HepG2 (cell line): ENCODE measurements at regions not wholly inside any gene's neighbourhood (a gene's known extent, or its start where the extent isn't known, plus 50 kb on each side); places are given as distances from the start of the nearest gene placed in this dataset.

Experiments
- ATAC-seq: fragments of 200-7000 bp; cut with Tn5 transposase; 3 replicates; pipeline ENCODE4 v1.9.1; 2020; ENCODE audit warnings: mild to moderate bottlenecking, moderate library complexity
- BruUV-seq: library from RNA; stranded (reverse); fragments of 400-500 nt; replicated peaks from 2 replicates; lab custom pipeline; 2021; lab: Mats Ljungman, UMichigan
- CTCF ChIA-PET: fragments of 300-600 bp; formaldehyde crosslinking; extraction: SDS; loops from one replicate; lab custom pipeline; 2021; ENCODE audit warnings: low total read pairs, inconsistent platforms, low intra/inter-chr PET ratio; lab: Yijun Ruan, JAX
- POLR2A ChIA-PET: fragments of 350-600 bp; sonication (Branson Sonifier 250); formaldehyde crosslinking; loops from one replicate; lab custom pipeline; 2020; ENCODE audit warnings: antibody characterized with exemption, inconsistent platforms; lab: Yijun Ruan, JAX
- DNase-seq: peaks from one replicate; pipeline ENCODE4 v3.0.0-alpha.2; 2015; ENCODE audit warnings: low spot score
- FAIRE-seq: peaks from 3 replicates; lab custom pipeline; 2011; peaks lifted over from hg19 to GRCh38; lab: Jason Lieb, UNC
- H2AFZ ChIP-seq: one replicate; pipeline ENCODE4 v1.6.1; 2011; ENCODE audit warnings: low read length, inconsistent platforms
- H3K27ac ChIP-seq: fragments of 300-600 bp; 3 replicates; pipeline ENCODE4 v1.8.0; 2011; ENCODE audit warnings: mixed run types, mild to moderate bottlenecking, mixed read lengths, low read length, inconsistent platforms; ENCODE audit not compliant: insufficient read depth; ENCODE audit errors: extremely low read length
- H3K27me3 ChIP-seq, 2 experiments: fragments of 200-600 bp in 1 of 2; 2 replicates in 1 of 2; 3 replicates in 1 of 2; pipeline versions ENCODE4 v1.6.0 to v1.8.0; 2011; ENCODE audit warnings: low read length in 2 of 2, mild to moderate bottlenecking in 2 of 2, moderate library complexity in 2 of 2, inconsistent platforms in 1 of 2; ENCODE audit not compliant: insufficient read depth in 2 of 2, control insufficient read depth in 1 of 2
- H3K36me3 ChIP-seq, 2 experiments: fragments of 200-600 bp in 1 of 2; replicated peaks in 1 of 2; 2 replicates in 1 of 2; 3 replicates in 1 of 2; pipeline versions ENCODE4 v1.5.1 to v1.8.0; 2011; ENCODE audit warnings: low read length in 2 of 2, inconsistent platforms in 1 of 2; ENCODE audit not compliant: insufficient read depth in 2 of 2, control insufficient read depth in 1 of 2
- H3K4me1 ChIP-seq: 2 replicates; pipeline ENCODE4 v1.5.1; 2012; ENCODE audit warnings: low read length, inconsistent platforms; ENCODE audit not compliant: insufficient read depth
- H3K4me2 ChIP-seq: 2 replicates; pipeline ENCODE4 v1.6.0; 2011; ENCODE audit warnings: low read depth, low read length, inconsistent platforms
- H3K4me3 ChIP-seq, 3 experiments: fragments of 200-600 bp in 1 of 3; sonication (generic), shearing (Covaris generic) in 1 of 3; replicated peaks in 1 of 3; 2 replicates each; pipeline ENCODE4 v1.5.1; 2011 to 2016; ENCODE audit warnings: low read length in 3 of 3, inconsistent platforms in 2 of 3, low read depth in 2 of 3, mild to moderate bottlenecking in 2 of 3, control low read depth in 1 of 3, mixed read lengths in 1 of 3; ENCODE audit not compliant: insufficient read depth in 1 of 3
- H3K79me2 ChIP-seq: one replicate; pipeline ENCODE4 v1.6.1; 2011; ENCODE audit warnings: low read length, inconsistent platforms; ENCODE audit not compliant: insufficient read depth
- H3K9ac ChIP-seq: 2 replicates; pipeline ENCODE4 v1.6.0; 2011; ENCODE audit warnings: mild to moderate bottlenecking, low read depth, low read length, inconsistent platforms; ENCODE audit not compliant: insufficient read depth
- H3K9me3 ChIP-seq: 2 replicates; pipeline ENCODE4 v1.5.1; 2012; ENCODE audit warnings: mild to moderate bottlenecking, low read length
- H4K20me1 ChIP-seq: 2 replicates; pipeline ENCODE4 v1.6.0; 2011; ENCODE audit warnings: inconsistent platforms, mild to moderate bottlenecking, low read length, moderate library complexity; ENCODE audit not compliant: insufficient read depth
- CEBPG ChIP-seq: IDR thresholded peaks from 2 replicates; pipeline ENCODE4 v1.6.1; 2016
- HOXA5 ChIP-seq: sonication (generic); formaldehyde crosslinking; IDR thresholded peaks from 2 replicates; pipeline ENCODE4 v1.4.0; 2020; ENCODE audit warnings: missing genetic modification reagents
- KLF16 ChIP-seq, 2 experiments: sonication (generic) in 1 of 2; formaldehyde crosslinking in 1 of 2; IDR thresholded peaks; 2 replicates each; pipeline versions ENCODE4 v1.6.1 to v1.8.0; 2016 to 2023; ENCODE audit warnings: missing genetic modification reagents in 2 of 2, missing compliant biosample characterization in 1 of 2
- NR1H2 ChIP-seq: sonication (generic); formaldehyde crosslinking; IDR thresholded peaks from 2 replicates; pipeline ENCODE4 v1.8.1; 2022; ENCODE audit warnings: low read depth, missing genetic modification reagents, borderline replicate concordance
- RARA ChIP-seq: IDR thresholded peaks from 2 replicates; pipeline ENCODE4 v1.6.1; 2016; ENCODE audit warnings: missing genetic modification reagents, missing compliant biosample characterization
- SALL2 ChIP-seq: sonication (generic); formaldehyde crosslinking; IDR thresholded peaks from 2 replicates; pipeline ENCODE4 v1.8.1; 2023; ENCODE audit warnings: mild to moderate bottlenecking, missing genetic modification reagents, inconsistent platforms
- SAP130 ChIP-seq: IDR thresholded peaks from 2 replicates; pipeline ENCODE4 v1.6.1; 2016; ENCODE audit warnings: low read depth
- ZNF891 ChIP-seq: sonication (generic); formaldehyde crosslinking; IDR thresholded peaks from 2 replicates; pipeline ENCODE4 v1.5.0; 2020; ENCODE audit warnings: mild to moderate bottlenecking, missing genetic modification reagents
- WGBS: methylation state at CpG from one replicate; pipeline ENCODE4 v1.1.6; 2017; ENCODE audit warnings: low lambda C conversion rate; 5-methylcytosine and 5-hydroxymethylcytosine counted together
- in situ Hi-C: cut with HindIII; loops from 2 replicates; pipeline ENCODE4 v1.10.0; 2017; ENCODE audit warnings: low pct_unique_long_range_greater_than_20kb; ENCODE audit not compliant: extremely low pct_ligation_motif_present
- intact Hi-C: fragments of 100-400 bp; cut with micrococcal nuclease; formaldehyde crosslinking; loops from one replicate; pipeline ENCODE4 v1.10.0; 2022; ENCODE audit not compliant: unreplicated experiment
- TF ChIP-seq, protein P1 (sequence below): sonication (generic); formaldehyde crosslinking; IDR thresholded peaks from 2 replicates; pipeline ENCODE4 v1.8.0; 2022; ENCODE audit warnings: mild to moderate bottlenecking, missing genetic modification reagents, moderate library complexity
- TF ChIP-seq, protein P2 (sequence below): sonication (generic); formaldehyde crosslinking; IDR thresholded peaks from 2 replicates; pipeline ENCODE4 v1.4.0; 2020; ENCODE audit warnings: missing genetic modification reagents, borderline replicate concordance
- TF ChIP-seq, protein P3 (sequence below): sonication (generic); formaldehyde crosslinking; IDR thresholded peaks from 2 replicates; pipeline ENCODE4 v1.4.0; 2020; ENCODE audit warnings: missing genetic modification reagents
- TF ChIP-seq, protein P4 (sequence below): IDR thresholded peaks from 2 replicates; pipeline ENCODE4 v1.6.1; 2016; ENCODE audit warnings: low read depth, control low read depth

DNA sequence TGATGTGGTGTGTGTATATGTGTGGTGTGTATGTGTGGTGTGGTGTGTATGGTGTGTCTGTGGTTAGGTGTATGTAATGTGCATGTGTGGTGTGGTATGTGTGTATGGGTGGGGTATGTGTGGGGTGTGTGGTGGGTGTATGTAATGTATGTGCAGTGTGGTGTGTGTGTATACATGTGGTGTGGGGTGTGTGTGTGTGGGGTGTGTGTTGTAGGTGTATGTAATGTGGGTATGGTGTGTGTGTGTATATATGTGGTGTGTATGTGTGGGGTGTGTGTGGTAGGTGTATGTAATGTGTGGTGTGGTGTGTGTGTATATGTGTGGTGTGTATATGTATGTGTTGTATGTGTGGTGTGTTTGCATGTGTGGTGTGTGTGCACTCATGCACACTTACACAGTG, 84.8 kb upstream of the ID2 start (continued):
- no peak for TF ChIP-seq RARA (CRISPR knock-in tag)

DNA sequence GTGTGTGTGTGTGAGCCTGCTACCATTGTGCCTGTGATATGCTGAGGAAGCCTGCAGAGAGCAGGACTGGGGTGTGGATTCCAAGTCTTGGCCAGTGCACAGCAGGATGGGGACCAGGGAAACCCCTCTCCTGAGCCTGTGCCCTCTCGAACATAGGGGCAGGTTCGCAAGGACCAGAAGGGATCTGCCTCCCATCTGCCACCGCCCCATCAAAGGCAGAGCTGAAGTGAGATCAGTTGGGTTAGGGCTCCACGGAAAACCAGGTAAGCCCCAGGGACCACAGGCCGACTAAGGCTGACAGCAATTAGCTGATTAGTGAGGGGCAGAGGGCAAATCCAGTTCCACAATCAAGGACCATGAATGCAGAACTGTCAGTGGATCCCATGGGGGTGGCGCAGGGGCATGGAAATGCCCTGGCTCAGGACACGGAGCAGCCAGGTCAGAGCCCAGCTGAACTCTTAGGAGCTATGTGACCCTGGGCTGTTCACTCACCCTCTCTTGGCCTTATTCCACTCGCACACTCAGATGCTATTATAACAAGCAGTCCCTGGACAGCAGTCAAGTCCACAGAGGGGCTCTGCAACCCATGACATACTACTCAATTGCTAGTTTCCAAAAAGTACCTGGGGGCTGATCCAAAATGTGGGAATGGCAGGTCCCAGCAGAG, 84.2 kb upstream of the ID2 start:
- no peak overlapping the region for H3K27ac ChIP-seq
- ATAC-seq = peak; percentile 9
- TF ChIP-seq, protein P1, sequence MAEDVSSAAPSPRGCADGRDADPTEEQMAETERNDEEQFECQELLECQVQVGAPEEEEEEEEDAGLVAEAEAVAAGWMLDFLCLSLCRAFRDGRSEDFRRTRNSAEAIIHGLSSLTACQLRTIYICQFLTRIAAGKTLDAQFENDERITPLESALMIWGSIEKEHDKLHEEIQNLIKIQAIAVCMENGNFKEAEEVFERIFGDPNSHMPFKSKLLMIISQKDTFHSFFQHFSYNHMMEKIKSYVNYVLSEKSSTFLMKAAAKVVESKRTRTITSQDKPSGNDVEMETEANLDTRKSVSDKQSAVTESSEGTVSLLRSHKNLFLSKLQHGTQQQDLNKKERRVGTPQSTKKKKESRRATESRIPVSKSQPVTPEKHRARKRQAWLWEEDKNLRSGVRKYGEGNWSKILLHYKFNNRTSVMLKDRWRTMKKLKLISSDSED (CRISPR knock-in tag) = no peak
- peak; percentile 66; the same call in 1 of the 2 replicates for TF ChIP-seq ZNF891 (CRISPR knock-in tag)
- no peak for TF ChIP-seq NR1H2 (CRISPR knock-in tag)
- TF ChIP-seq HOXA5 = no peak
- no peak for TF ChIP-seq SAP130 (CRISPR knock-in tag)
- 0 out of 2 replicates have a peak, but pooled peaks have one; percentile 25 for TF ChIP-seq SALL2
- no peak for TF ChIP-seq CEBPG
- peak in 1 of 2 experiments; percentile 39; a peak in 1 of 4 replicates for TF ChIP-seq KLF16 (CRISPR knock-in tag; IDR thresholded peaks at IDR 0.05)
- TF ChIP-seq, protein P2, sequence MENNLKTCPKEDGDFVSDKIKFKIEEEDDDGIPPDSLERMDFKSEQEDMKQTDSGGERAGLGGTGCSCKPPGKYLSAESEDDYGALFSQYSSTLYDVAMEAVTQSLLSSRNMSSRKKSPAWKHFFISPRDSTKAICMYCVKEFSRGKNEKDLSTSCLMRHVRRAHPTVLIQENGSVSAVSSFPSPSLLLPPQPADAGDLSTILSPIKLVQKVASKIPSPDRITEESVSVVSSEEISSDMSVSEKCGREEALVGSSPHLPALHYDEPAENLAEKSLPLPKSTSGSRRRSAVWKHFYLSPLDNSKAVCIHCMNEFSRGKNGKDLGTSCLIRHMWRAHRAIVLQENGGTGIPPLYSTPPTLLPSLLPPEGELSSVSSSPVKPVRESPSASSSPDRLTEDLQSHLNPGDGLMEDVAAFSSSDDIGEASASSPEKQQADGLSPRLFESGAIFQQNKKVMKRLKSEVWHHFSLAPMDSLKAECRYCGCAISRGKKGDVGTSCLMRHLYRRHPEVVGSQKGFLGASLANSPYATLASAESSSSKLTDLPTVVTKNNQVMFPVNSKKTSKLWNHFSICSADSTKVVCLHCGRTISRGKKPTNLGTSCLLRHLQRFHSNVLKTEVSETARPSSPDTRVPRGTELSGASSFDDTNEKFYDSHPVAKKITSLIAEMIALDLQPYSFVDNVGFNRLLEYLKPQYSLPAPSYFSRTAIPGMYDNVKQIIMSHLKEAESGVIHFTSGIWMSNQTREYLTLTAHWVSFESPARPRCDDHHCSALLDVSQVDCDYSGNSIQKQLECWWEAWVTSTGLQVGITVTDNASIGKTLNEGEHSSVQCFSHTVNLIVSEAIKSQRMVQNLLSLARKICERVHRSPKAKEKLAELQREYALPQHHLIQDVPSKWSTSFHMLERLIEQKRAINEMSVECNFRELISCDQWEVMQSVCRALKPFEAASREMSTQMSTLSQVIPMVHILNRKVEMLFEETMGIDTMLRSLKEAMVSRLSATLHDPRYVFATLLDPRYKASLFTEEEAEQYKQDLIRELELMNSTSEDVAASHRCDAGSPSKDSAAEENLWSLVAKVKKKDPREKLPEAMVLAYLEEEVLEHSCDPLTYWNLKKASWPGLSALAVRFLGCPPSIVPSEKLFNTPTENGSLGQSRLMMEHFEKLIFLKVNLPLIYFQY (CRISPR knock-in tag) = no peak
- TF ChIP-seq, protein P3, sequence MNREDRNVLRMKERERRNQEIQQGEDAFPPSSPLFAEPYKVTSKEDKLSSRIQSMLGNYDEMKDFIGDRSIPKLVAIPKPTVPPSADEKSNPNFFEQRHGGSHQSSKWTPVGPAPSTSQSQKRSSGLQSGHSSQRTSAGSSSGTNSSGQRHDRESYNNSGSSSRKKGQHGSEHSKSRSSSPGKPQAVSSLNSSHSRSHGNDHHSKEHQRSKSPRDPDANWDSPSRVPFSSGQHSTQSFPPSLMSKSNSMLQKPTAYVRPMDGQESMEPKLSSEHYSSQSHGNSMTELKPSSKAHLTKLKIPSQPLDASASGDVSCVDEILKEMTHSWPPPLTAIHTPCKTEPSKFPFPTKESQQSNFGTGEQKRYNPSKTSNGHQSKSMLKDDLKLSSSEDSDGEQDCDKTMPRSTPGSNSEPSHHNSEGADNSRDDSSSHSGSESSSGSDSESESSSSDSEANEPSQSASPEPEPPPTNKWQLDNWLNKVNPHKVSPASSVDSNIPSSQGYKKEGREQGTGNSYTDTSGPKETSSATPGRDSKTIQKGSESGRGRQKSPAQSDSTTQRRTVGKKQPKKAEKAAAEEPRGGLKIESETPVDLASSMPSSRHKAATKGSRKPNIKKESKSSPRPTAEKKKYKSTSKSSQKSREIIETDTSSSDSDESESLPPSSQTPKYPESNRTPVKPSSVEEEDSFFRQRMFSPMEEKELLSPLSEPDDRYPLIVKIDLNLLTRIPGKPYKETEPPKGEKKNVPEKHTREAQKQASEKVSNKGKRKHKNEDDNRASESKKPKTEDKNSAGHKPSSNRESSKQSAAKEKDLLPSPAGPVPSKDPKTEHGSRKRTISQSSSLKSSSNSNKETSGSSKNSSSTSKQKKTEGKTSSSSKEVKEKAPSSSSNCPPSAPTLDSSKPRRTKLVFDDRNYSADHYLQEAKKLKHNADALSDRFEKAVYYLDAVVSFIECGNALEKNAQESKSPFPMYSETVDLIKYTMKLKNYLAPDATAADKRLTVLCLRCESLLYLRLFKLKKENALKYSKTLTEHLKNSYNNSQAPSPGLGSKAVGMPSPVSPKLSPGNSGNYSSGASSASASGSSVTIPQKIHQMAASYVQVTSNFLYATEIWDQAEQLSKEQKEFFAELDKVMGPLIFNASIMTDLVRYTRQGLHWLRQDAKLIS (CRISPR knock-in tag) = no peak
- TF ChIP-seq, protein P4, sequence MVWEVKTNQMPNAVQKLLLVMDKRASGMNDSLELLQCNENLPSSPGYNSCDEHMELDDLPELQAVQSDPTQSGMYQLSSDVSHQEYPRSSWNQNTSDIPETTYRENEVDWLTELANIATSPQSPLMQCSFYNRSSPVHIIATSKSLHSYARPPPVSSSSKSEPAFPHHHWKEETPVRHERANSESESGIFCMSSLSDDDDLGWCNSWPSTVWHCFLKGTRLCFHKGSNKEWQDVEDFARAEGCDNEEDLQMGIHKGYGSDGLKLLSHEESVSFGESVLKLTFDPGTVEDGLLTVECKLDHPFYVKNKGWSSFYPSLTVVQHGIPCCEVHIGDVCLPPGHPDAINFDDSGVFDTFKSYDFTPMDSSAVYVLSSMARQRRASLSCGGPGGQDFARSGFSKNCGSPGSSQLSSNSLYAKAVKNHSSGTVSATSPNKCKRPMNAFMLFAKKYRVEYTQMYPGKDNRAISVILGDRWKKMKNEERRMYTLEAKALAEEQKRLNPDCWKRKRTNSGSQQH (CRISPR knock-in tag) = 0 out of 2 replicates have a peak, but pooled peaks have one; percentile 10

More for the DNA sequence above, 84.2 kb upstream of the ID2 start:
- ChIA-PET CTCF (no interaction called here), POLR2A (interaction anchor here (0.7 to 1.5 kb wide), 5 partner anchors 14 to 84 kb away, joined by 3 to 11 read pairs (median 3); partner anchors contain the start of gene ID2)
- H3K27me3 ChIP-seq = peaks cover 0 to under 1% of the 10 kb centered on the region in 2 experiments; a peak in 1 of 5 replicates
- H2AFZ ChIP-seq = no peak overlapping the region
- no TSS peak for BruUV-seq
- H3K4me1 ChIP-seq = peaks cover 51% of the 10 kb centered on the region
- H3K9me3 ChIP-seq = no peaks in the 10 kb centered on the region
- H3K79me2 ChIP-seq = no peaks in the 10 kb centered on the region
- intact Hi-C loops = no loop called here
- no peak overlapping the region for H3K4me3 ChIP-seq
- no peak for DNase-seq
- H3K36me3 ChIP-seq = no peaks in the 10 kb centered on the region
- in situ Hi-C loops = no loop called here
- H3K4me2 ChIP-seq = no peak overlapping the region; the same call in 1 of the 2 replicates
- 62% methylated on average over 5 of the region's 8 CpGs for WGBS
- no peaks in the 10 kb centered on the region for H4K20me1 ChIP-seq
- FAIRE-seq = no peak
- no peak overlapping the region for H3K9ac ChIP-seq
